ENCODE measurements at regions not wholly inside any gene's neighbourhood (a gene's known extent, or its start where the extent isn't known, plus 50 kb on each side); places are given as distances from the start of the nearest gene placed in this dataset.

GRCh38 chr12:127780881-127781280 is 486.1 kb upstream of the TMEM132C start:
- TF ChIP-seq, protein P1, sequence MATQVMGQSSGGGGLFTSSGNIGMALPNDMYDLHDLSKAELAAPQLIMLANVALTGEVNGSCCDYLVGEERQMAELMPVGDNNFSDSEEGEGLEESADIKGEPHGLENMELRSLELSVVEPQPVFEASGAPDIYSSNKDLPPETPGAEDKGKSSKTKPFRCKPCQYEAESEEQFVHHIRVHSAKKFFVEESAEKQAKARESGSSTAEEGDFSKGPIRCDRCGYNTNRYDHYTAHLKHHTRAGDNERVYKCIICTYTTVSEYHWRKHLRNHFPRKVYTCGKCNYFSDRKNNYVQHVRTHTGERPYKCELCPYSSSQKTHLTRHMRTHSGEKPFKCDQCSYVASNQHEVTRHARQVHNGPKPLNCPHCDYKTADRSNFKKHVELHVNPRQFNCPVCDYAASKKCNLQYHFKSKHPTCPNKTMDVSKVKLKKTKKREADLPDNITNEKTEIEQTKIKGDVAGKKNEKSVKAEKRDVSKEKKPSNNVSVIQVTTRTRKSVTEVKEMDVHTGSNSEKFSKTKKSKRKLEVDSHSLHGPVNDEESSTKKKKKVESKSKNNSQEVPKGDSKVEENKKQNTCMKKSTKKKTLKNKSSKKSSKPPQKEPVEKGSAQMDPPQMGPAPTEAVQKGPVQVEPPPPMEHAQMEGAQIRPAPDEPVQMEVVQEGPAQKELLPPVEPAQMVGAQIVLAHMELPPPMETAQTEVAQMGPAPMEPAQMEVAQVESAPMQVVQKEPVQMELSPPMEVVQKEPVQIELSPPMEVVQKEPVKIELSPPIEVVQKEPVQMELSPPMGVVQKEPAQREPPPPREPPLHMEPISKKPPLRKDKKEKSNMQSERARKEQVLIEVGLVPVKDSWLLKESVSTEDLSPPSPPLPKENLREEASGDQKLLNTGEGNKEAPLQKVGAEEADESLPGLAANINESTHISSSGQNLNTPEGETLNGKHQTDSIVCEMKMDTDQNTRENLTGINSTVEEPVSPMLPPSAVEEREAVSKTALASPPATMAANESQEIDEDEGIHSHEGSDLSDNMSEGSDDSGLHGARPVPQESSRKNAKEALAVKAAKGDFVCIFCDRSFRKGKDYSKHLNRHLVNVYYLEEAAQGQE (IDR thresholded peaks at IDR 0.05; ENCODE audit: insufficient replicate concordance, low read depth), result no peak
- TF ChIP-seq GABPA (IDR thresholded peaks at IDR 0.05; ENCODE audit: low read depth), result no peak
- TF ChIP-seq SPI1 (IDR thresholded peaks at IDR 0.05; ENCODE audit: borderline replicate concordance, low read depth), result no peak
- no peak for TF ChIP-seq POLR2AphosphoS5 (IDR thresholded peaks at IDR 0.05; ENCODE audit: low read depth)
- no peak for TF ChIP-seq CTCF (IDR thresholded peaks at IDR 0.05; ENCODE audit: insufficient read depth, low read length)

DNA sequence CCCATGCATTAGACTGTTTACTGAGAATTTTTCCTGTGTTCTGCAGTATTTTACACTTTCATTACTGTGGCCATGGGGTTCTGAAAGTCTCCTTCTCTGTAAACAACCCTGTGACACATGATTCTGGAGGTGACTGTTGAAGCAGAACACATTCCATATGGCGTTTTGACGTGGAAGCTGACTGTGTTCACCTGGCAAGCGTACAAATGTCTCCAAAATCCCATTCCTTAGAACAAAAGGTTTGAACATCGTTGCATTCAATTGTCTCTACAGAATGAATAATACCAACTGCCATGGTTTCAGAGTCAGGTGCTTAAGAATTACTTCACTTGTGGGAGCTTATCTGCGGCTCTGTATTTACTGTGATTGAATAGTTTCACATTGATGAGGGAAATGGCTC is 485.6 kb upstream of the TMEM132C start:
- no peak for DNase-seq (ENCODE audit: low read depth in 1 of 2, low spot score in 1 of 2)
- Histone ChIP-seq H3K27ac (replicated peaks) (no peak overlapping the region), H3K4me3 (replicated peaks; ENCODE audit: insufficient read depth, low read length) (no peak overlapping the region), H3K27me3 (ENCODE audit: insufficient read depth, poor library complexity, severe bottlenecking) (no peaks in the 10 kb centered on the region)
- TF ChIP-seq POLR2AphosphoS5 (IDR thresholded peaks at IDR 0.05; ENCODE audit: low read depth), result no peak
- TF ChIP-seq CTCF (IDR thresholded peaks at IDR 0.05; ENCODE audit: insufficient read depth, low read length), result no peak
- TF ChIP-seq GABPA (IDR thresholded peaks at IDR 0.05; ENCODE audit: low read depth), result no peak
- no peak for TF ChIP-seq SPI1 (IDR thresholded peaks at IDR 0.05; ENCODE audit: borderline replicate concordance, low read depth)
- TF ChIP-seq, protein P1 (IDR thresholded peaks at IDR 0.05; ENCODE audit: insufficient replicate concordance, low read depth), result no peak

More at GRCh38 chr12:127780881-127781280, 486.1 kb upstream of the TMEM132C start:
- no peak for DNase-seq (ENCODE audit: low read depth in 1 of 2, low spot score in 1 of 2)
- Histone ChIP-seq H3K27me3 (ENCODE audit: insufficient read depth, poor library complexity, severe bottlenecking) (no peaks in the 10 kb centered on the region), H3K27ac (replicated peaks) (no peak overlapping the region), H3K4me3 (replicated peaks; ENCODE audit: insufficient read depth, low read length) (no peak overlapping the region)

DNA sequence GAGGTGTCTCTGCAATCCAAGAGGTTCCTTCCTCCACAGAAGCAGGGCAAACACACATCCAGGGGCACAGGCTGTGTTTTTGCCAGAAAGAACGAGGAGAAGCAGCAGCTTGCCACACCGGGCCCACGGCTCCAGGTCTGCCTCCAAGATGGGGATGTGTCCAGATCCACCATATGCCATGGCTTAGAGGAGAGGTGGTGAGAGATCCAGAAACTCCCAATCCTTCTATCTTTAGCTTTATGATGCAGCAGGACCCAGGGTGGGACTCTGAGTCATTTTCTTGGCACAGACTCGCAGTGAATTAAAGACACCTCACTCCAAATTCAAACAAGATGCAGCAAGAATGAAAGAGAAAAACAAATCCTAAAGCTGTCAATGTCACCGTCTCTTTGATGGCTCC is 481.4 kb upstream of the TMEM132C start:
- H3K27me3 ChIP-seq (ENCODE audit: insufficient read depth, poor library complexity, severe bottlenecking), result no peaks in the 10 kb centered on the region
- no peak overlapping the region for H3K27ac ChIP-seq (replicated peaks)
- TF ChIP-seq GABPA (IDR thresholded peaks at IDR 0.05; ENCODE audit: low read depth) (no peak), POLR2AphosphoS5 (IDR thresholded peaks at IDR 0.05; ENCODE audit: low read depth) (no peak)
- DNase-seq (ENCODE audit: low read depth in 1 of 2, low spot score in 1 of 2), result no peak
- H3K4me3 ChIP-seq (replicated peaks; ENCODE audit: insufficient read depth, low read length), result no peak overlapping the region

DNA sequence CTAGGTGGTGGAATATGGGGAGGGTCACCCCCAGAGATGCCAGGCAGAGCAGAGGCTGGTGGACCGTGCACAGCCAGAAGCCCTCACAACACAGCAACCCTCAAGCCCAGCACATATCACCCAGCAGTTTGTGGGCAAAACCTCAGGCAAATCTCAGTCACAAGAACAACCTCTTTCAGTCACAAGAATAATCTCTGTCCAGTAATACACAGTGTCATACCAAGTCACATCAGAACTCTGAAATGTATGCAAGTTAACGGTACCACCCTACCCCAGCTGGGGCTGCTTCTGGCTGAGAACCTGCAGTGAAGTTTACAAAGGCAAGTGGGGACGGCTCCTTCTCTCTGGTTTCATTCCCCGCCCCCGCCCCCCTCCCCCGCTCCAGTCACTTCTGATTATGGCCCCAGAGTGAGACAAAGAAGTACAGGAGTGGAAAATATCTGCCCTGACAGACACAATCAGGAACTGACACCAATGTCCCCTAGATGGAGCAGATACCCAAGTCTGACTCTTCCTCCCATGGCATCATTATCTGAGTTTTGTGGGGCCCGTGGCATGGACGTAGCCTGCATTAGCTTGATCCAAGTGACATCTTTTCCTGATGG is 480.9 kb upstream of the TMEM132C start:
- Histone ChIP-seq H3K4me3 (replicated peaks; ENCODE audit: insufficient read depth, low read length) (no peak overlapping the region), H3K27ac (replicated peaks) (no peak overlapping the region), H3K27me3 (ENCODE audit: insufficient read depth, poor library complexity, severe bottlenecking) (no peaks in the 10 kb centered on the region)
- TF ChIP-seq CTCF (IDR thresholded peaks at IDR 0.05; ENCODE audit: insufficient read depth, low read length), result no peak
- DNase-seq (ENCODE audit: low read depth in 1 of 2, low spot score in 1 of 2), result no peak

Measured in HL-60 (cell line).